Smooth muscle cell (in vitro differentiated cells): ENCODE measurements at regions not wholly inside any gene's neighbourhood (a gene's known extent, or its start where the extent isn't known, plus 50 kb on each side); places are given as distances from the start of the nearest gene placed in this dataset.

Experiments
- DNase-seq: peaks from one replicate; lab custom pipeline; 2025; ENCODE audit not compliant: unreplicated experiment; lab: John Stamatoyannopoulos, UW
- H2AFZ ChIP-seq: fragments of 200-600 bp; sonication (generic); 2 replicates; pipeline ENCODE4 v1.6.0; 2016; ENCODE audit warnings: antibody characterized with exemption, low read depth, mild to moderate bottlenecking
- H3F3A ChIP-seq: fragments of 200-600 bp; sonication (generic); 2 replicates; pipeline ENCODE4 v1.6.0; 2017; ENCODE audit warnings: antibody characterized with exemption, low read depth
- H3K27ac ChIP-seq: fragments of 200-600 bp; sonication (generic); 2 replicates; pipeline ENCODE4 v1.5.1; 2016; ENCODE audit warnings: low read depth, mild to moderate bottlenecking
- H3K27me3 ChIP-seq: fragments of 200-600 bp; sonication (generic); 2 replicates; pipeline ENCODE4 v1.6.1; 2016; ENCODE audit warnings: low read depth, mild to moderate bottlenecking
- H3K36me3 ChIP-seq: fragments of 200-600 bp; sonication (generic); 2 replicates; pipeline ENCODE4 v1.5.1; 2016; ENCODE audit warnings: low read depth
- H3K4me1 ChIP-seq: fragments of 200-600 bp; sonication (generic); 2 replicates; pipeline ENCODE4 v1.5.1; 2016; ENCODE audit warnings: low read depth
- H3K4me2 ChIP-seq: fragments of 200-600 bp; sonication (generic); 2 replicates; pipeline ENCODE4 v1.6.0; 2016; ENCODE audit warnings: mild to moderate bottlenecking
- H3K4me3 ChIP-seq: fragments of 200-600 bp; sonication (generic); 2 replicates; pipeline ENCODE4 v1.5.1; 2016; ENCODE audit warnings: mild to moderate bottlenecking
- H3K79me2 ChIP-seq: fragments of 200-600 bp; sonication (generic); 2 replicates; pipeline ENCODE4 v1.6.0; 2016; ENCODE audit warnings: low read depth, mild to moderate bottlenecking
- H3K9ac ChIP-seq: fragments of 200-600 bp; sonication (generic); 2 replicates; pipeline ENCODE4 v1.6.0; 2016; ENCODE audit warnings: low read depth
- H3K9me3 ChIP-seq: fragments of 200-600 bp; sonication (generic); replicated peaks from 2 replicates; pipeline ENCODE4 v1.5.1; 2016; ENCODE audit warnings: low read depth
- H4K20me1 ChIP-seq: fragments of 200-600 bp; sonication (generic); 2 replicates; pipeline ENCODE4 v1.6.0; 2016; ENCODE audit warnings: low read depth
- WGBS: methylation state at CpG from one replicate; pipeline ENCODE4 v1.1.7; 2016; ENCODE audit warnings: low lambda C conversion rate; 5-methylcytosine and 5-hydroxymethylcytosine counted together
- TF ChIP-seq, protein P1 (sequence below): fragments of 200-600 bp; sonication (generic); IDR thresholded peaks from 2 replicates; pipeline ENCODE4 v1.5.1; 2017; ENCODE audit warnings: borderline replicate concordance, mild to moderate bottlenecking, antibody characterized with exemption; ENCODE audit not compliant: insufficient read depth, poor library complexity, severe bottlenecking

DNA sequence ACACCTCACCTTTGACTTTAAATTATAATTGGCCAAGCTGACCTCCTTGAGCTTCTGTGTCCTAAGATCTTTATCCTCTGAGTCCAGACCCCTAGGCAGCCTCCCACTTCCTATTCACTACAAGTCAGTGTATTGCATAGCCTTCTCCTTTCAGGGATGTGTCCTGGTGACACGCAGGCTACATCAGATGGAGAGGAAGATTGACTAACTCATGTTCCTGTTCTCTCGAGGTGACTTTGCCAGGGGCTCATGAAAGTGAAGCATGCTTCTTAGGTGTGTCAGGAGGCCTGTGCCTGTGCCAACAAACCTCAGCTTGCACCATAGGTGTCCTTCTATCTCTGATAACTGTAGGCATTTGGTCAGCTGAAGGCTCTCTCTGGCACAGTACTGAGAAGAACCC, 195.7 kb upstream of the HS3ST1 start:
- TF ChIP-seq, protein P1, sequence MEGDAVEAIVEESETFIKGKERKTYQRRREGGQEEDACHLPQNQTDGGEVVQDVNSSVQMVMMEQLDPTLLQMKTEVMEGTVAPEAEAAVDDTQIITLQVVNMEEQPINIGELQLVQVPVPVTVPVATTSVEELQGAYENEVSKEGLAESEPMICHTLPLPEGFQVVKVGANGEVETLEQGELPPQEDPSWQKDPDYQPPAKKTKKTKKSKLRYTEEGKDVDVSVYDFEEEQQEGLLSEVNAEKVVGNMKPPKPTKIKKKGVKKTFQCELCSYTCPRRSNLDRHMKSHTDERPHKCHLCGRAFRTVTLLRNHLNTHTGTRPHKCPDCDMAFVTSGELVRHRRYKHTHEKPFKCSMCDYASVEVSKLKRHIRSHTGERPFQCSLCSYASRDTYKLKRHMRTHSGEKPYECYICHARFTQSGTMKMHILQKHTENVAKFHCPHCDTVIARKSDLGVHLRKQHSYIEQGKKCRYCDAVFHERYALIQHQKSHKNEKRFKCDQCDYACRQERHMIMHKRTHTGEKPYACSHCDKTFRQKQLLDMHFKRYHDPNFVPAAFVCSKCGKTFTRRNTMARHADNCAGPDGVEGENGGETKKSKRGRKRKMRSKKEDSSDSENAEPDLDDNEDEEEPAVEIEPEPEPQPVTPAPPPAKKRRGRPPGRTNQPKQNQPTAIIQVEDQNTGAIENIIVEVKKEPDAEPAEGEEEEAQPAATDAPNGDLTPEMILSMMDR, result no peak
- H3K27me3 ChIP-seq, result no peaks in the 10 kb centered on the region
- no peaks in the 10 kb centered on the region for H3K79me2 ChIP-seq
- no peaks in the 10 kb centered on the region for H3K36me3 ChIP-seq
- H2AFZ ChIP-seq, result no peak overlapping the region
- H4K20me1 ChIP-seq, result no peaks in the 10 kb centered on the region
- no peak overlapping the region for H3K27ac ChIP-seq
- DNase-seq, result no peak
- WGBS, result 74% methylated on average over 2 of the region's 2 CpGs
- no peaks in the 10 kb centered on the region for H3F3A ChIP-seq
- H3K9ac ChIP-seq, result no peak overlapping the region
- H3K4me3 ChIP-seq, result no peak overlapping the region
- H3K9me3 ChIP-seq, result no peaks in the 10 kb centered on the region
- H3K4me1 ChIP-seq, result no peaks in the 10 kb centered on the region
- no peak overlapping the region for H3K4me2 ChIP-seq

DNA sequence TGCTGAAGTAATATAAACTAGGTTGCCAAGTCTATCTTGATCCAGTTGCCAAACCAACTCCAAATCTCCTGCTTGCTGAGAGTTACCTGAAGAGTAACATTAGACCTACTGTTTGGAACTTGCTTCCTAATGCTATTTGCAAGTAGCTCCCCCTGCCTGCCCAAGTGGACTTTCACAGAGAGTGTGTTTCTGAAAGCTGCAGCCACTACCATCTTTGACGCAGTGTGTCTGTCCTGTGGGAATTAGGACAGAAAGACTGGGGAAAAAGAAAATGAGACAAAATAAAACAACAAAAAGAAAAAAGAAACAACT, 195.0 kb upstream of the HS3ST1 start:
- no peaks in the 10 kb centered on the region for H3K79me2 ChIP-seq
- no peaks in the 10 kb centered on the region for H4K20me1 ChIP-seq
- no peak overlapping the region for H3K9ac ChIP-seq
- no peak overlapping the region for H3K4me2 ChIP-seq
- H3K27ac ChIP-seq, result no peak overlapping the region
- no peak overlapping the region for H3K4me3 ChIP-seq
- no peaks in the 10 kb centered on the region for H3K9me3 ChIP-seq
- no peaks in the 10 kb centered on the region for H3K27me3 ChIP-seq
- 85% methylated on average over 1 of the region's 1 CpG for WGBS
- TF ChIP-seq, protein P1, result peak; percentile 21
- H2AFZ ChIP-seq, result no peak overlapping the region
- H3K36me3 ChIP-seq, result no peaks in the 10 kb centered on the region
- no peaks in the 10 kb centered on the region for H3K4me1 ChIP-seq
- H3F3A ChIP-seq, result no peaks in the 10 kb centered on the region
- DNase-seq, result no peak

DNA sequence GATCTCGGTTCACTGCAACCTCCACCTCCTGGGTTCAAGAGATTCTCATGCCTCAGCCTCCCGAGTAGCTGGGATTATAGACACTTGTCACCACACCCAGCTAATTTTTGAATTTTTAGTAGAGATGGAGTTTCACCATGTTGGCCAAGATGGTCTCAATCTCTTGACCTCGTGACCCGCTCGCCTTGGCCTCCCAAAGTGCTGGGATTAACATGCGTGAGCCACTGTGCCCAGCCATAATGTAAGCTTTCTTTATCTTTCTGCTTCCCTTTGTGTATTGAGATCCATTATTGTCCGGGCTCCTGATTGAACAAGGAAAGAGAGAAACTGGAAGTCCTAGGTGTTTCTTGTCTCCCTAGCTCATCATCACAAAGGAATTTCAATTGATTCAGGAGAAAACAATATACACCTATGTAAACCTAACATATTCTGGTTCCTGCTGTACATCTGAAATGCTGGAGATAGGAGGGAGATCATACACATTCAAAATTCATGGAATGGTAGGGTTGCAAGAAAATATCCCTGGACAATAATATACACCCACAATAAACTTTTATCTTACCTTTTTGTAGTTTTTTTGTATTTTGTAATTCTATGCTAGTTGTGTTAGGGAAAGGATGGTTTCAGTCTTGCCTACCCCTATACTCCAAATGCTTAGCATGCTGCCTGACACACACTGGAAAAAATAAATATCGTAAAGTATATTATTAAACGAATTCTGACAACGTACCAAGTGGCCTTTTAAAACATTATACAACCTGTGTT, 194.4 kb upstream of the HS3ST1 start:
- no peak overlapping the region for H2AFZ ChIP-seq
- H3K4me2 ChIP-seq, result no peak overlapping the region
- TF ChIP-seq, protein P1, result no peak
- H3K4me1 ChIP-seq, result no peaks in the 10 kb centered on the region
- no peaks in the 10 kb centered on the region for H3K36me3 ChIP-seq
- H3K27me3 ChIP-seq, result no peaks in the 10 kb centered on the region
- H3K9me3 ChIP-seq, result no peaks in the 10 kb centered on the region
- no peak overlapping the region for H3K27ac ChIP-seq
- no peaks in the 10 kb centered on the region for H3F3A ChIP-seq
- no peak overlapping the region for H3K4me3 ChIP-seq
- no peaks in the 10 kb centered on the region for H3K79me2 ChIP-seq
- no peaks in the 10 kb centered on the region for H4K20me1 ChIP-seq
- 92% methylated on average over 10 of the region's 10 CpGs for WGBS
- no peak for DNase-seq
- no peak overlapping the region for H3K9ac ChIP-seq

DNA sequence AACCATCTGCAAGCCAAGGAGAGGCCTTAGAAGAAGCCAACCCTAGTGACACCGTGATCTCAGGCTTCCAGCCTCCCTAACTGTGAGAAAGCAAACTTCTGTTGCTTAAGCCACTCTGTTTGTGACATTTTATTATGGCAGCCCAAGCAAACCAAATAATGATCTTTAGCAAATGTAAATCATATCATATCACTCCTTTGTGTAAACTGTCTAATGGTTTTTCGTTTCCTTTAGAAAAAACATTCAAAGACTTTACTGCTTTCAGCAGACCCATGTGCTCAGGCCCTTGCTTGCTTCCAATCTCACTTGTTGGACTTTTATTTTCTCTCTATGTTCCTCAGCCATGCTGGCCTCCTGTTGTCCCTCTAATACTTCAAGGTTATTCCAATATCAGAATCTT, 192.2 kb upstream of the HS3ST1 start:
- no peaks in the 10 kb centered on the region for H3K79me2 ChIP-seq
- no peak for DNase-seq
- H3K4me3 ChIP-seq, result no peak overlapping the region
- TF ChIP-seq, protein P1, result no peak
- WGBS, result 91% methylated on average over 2 of the region's 2 CpGs
- no peak overlapping the region for H3K9ac ChIP-seq
- H3K4me2 ChIP-seq, result no peak overlapping the region
- no peaks in the 10 kb centered on the region for H3K4me1 ChIP-seq
- H2AFZ ChIP-seq, result no peak overlapping the region
- H3K36me3 ChIP-seq, result no peaks in the 10 kb centered on the region
- H3K27me3 ChIP-seq, result no peaks in the 10 kb centered on the region
- H4K20me1 ChIP-seq, result no peaks in the 10 kb centered on the region
- no peaks in the 10 kb centered on the region for H3K9me3 ChIP-seq
- no peaks in the 10 kb centered on the region for H3F3A ChIP-seq
- H3K27ac ChIP-seq, result no peak overlapping the region
